ENCODE measurements at regions not wholly inside any gene's neighbourhood (a gene's known extent, or its start where the extent isn't known, plus 50 kb on each side); places are given as distances from the start of the nearest gene placed in this dataset.

DNA sequence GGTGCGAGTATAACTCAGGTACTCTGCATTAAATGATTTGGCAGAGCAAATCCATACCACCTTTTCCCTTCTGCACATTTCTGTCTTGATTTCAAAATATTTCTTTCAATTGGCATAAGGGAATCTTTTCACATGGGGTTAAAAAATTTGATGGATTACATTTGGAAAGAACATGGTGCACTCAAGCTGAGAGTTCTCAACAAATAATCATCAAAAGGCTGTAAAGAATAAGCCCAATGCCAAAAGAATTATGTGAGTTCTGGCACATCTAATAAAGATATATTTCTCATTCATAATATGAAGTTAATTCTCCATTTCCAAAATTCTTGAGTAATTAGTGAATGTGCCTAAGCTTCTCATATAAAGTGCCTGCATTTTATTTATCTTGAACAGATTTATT, 223.1 kb downstream of the GPR37 start:
- Mint-ChIP-seq H3K36me3 (no peaks in the 10 kb centered on the region), H3K4me1 (ENCODE audit: unreplicated experiment) (no peaks in the 10 kb centered on the region), H3K4me3 (no peak overlapping the region), H3K9me3 (no peaks in the 10 kb centered on the region), H3K27ac (no peak overlapping the region), H3K27me3 (no peaks in the 10 kb centered on the region)
- DNase-seq (ENCODE audit: extremely low spot score, unreplicated experiment) = no peak
- TF ChIP-seq, protein P1, sequence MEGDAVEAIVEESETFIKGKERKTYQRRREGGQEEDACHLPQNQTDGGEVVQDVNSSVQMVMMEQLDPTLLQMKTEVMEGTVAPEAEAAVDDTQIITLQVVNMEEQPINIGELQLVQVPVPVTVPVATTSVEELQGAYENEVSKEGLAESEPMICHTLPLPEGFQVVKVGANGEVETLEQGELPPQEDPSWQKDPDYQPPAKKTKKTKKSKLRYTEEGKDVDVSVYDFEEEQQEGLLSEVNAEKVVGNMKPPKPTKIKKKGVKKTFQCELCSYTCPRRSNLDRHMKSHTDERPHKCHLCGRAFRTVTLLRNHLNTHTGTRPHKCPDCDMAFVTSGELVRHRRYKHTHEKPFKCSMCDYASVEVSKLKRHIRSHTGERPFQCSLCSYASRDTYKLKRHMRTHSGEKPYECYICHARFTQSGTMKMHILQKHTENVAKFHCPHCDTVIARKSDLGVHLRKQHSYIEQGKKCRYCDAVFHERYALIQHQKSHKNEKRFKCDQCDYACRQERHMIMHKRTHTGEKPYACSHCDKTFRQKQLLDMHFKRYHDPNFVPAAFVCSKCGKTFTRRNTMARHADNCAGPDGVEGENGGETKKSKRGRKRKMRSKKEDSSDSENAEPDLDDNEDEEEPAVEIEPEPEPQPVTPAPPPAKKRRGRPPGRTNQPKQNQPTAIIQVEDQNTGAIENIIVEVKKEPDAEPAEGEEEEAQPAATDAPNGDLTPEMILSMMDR (conservative IDR thresholded peaks at IDR 0.05) = no peak

- Mint-ChIP-seq H3K4me3 (no peak overlapping the region), H3K36me3 (no peaks in the 10 kb centered on the region), H3K27ac (no peak overlapping the region), H3K4me1 (ENCODE audit: unreplicated experiment) (no peaks in the 10 kb centered on the region), H3K9me3 (no peaks in the 10 kb centered on the region), H3K27me3 (no peaks in the 10 kb centered on the region)
- DNase-seq (ENCODE audit: extremely low spot score, unreplicated experiment) = no peak
- TF ChIP-seq, protein P1 (conservative IDR thresholded peaks at IDR 0.05) = no peak
These were observed 229.3 kb downstream of the GPR37 start for GRCh38 chr7:124536156-124536762.

GRCh38 chr7:124532166-124532565, 233.4 kb downstream of the GPR37 start:
- H3K36me3 Mint-ChIP-seq = no peaks in the 10 kb centered on the region

DNA sequence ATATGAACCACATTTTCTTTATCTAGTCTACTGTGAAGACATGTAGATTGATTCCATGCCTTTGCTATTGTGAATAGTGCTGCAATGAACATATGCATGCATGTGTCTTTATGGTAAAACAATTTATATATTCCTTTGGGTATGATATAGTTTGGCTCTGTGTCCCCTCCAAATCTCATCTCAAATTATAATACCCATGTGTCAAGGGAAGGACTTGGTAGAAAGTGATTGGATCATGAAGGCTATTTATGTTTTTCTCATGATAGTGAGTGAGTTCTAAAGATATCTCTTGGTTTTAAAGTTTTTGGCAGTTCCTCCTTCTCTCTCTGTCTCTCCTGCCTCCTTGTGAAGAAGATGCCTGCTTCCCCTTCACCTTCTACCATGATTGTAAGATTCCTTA, 248.7 kb downstream of the GPR37 start:
- DNase-seq (ENCODE audit: extremely low spot score, unreplicated experiment) = no peak
- Mint-ChIP-seq H3K27me3 (no peaks in the 10 kb centered on the region), H3K36me3 (no peaks in the 10 kb centered on the region), H3K4me3 (no peak overlapping the region), H3K9me3 (no peaks in the 10 kb centered on the region), H3K4me1 (ENCODE audit: unreplicated experiment) (no peaks in the 10 kb centered on the region), H3K27ac (no peak overlapping the region)
- TF ChIP-seq, protein P1 (conservative IDR thresholded peaks at IDR 0.05) = no peak

More at GRCh38 chr7:124532166-124532565, 233.4 kb downstream of the GPR37 start:
- DNase-seq (ENCODE audit: extremely low spot score, unreplicated experiment) = no peak
- no peak overlapping the region for H3K27ac Mint-ChIP-seq
- TF ChIP-seq, protein P1 (conservative IDR thresholded peaks at IDR 0.05) = no peak
- no peaks in the 10 kb centered on the region for H3K27me3 Mint-ChIP-seq
- H3K4me3 Mint-ChIP-seq = no peak overlapping the region
- H3K4me1 Mint-ChIP-seq (ENCODE audit: unreplicated experiment) = no peaks in the 10 kb centered on the region
- H3K9me3 Mint-ChIP-seq = peaks cover 9% of the 10 kb centered on the region

DNA sequence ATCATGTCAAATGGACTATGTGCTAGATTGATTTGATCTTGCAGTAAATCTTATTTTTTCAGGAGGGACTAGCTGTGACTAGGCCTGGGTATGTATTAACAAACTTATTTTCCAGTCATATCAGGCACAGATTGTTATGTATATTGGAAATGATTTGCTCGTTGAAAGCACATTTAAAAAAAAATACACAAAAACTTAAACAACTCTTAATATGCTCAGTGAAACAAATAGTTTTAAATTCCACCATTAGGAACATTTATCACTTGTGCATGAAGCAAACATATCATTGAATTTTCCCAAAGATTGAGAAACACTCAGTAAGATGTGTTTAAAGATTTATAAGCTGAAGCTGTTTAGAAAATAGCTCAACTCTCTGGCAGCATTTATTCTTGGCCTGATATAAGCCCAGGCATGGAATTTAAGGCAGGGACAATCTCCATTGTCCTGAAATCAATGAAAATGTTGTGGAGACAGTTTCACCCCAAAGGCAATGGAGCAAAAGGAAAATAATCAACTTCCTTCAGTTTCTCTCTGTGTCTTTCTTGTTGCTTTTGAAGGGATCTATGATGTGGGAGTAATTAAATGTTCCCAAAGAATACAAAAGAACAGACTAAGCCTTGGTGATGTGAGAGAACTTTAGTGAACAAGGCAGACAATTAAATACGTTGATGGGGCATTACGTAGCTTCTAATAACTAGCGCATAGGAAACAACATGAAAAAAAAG, 250.3 kb downstream of the GPR37 start:
- Mint-ChIP-seq H3K36me3 (no peaks in the 10 kb centered on the region), H3K27me3 (no peaks in the 10 kb centered on the region), H3K4me3 (no peak overlapping the region), H3K9me3 (no peaks in the 10 kb centered on the region), H3K27ac (no peak overlapping the region), H3K4me1 (ENCODE audit: unreplicated experiment) (no peaks in the 10 kb centered on the region)
- no peak for DNase-seq (ENCODE audit: extremely low spot score, unreplicated experiment)
- TF ChIP-seq, protein P1 (conservative IDR thresholded peaks at IDR 0.05) = no peak
